Activated CD8-positive, alpha-beta memory T cell treated with anti-CD3 and anti-CD28 coated beads, Interleukin-2, amount 10 ng/mL, durations not matched to agents 7 days and 5 days (primary cell): ENCODE measurements at regions not wholly inside any gene's neighbourhood (a gene's known extent, or its start where the extent isn't known, plus 50 kb on each side); places are given as distances from the start of the nearest gene placed in this dataset.

Experiments used
- ATAC-seq: fragments of 150-1000 bp; cut with Tn5 transposase; one replicate; pipeline ENCODE4 v1.10.0; 2021; ENCODE audit warnings: moderate library complexity
- CTCF ChIA-PET: fragments of 350-600 bp; sonication (Branson Sonifier 250); formaldehyde crosslinking; loops from one replicate; lab custom pipeline; 2021; ENCODE audit warnings: antibody characterized with exemption; lab: Charles Lee
- DNase-seq: peaks from one replicate; pipeline ENCODE4 v3.0.0-alpha.2; 2020
- H3K27ac Mint-ChIP-seq: one replicate; pipeline ENCODE4 v1.8.0; 2021; ENCODE audit warnings: mild to moderate bottlenecking, mixed read lengths
- H3K27me3 Mint-ChIP-seq: one replicate; pipeline ENCODE4 v1.8.0; 2021; ENCODE audit warnings: mixed read lengths
- H3K36me3 Mint-ChIP-seq: one replicate; pipeline ENCODE4 v1.8.0; 2021; ENCODE audit warnings: mild to moderate bottlenecking, mixed read lengths
- H3K4me1 Mint-ChIP-seq: one replicate; pipeline ENCODE4 v1.8.0; 2021; ENCODE audit warnings: mixed read lengths
- H3K4me3 Mint-ChIP-seq: one replicate; pipeline ENCODE4 v1.8.0; 2021; ENCODE audit warnings: mild to moderate bottlenecking, moderate library complexity, mixed read lengths
- H3K9me3 Mint-ChIP-seq: one replicate; pipeline ENCODE4 v1.8.0; 2022; ENCODE audit warnings: low read depth, mixed read lengths

GRCh38 chr1:4353090-4353856 lies 301.1 kb upstream of the AJAP1 start:
- Mint-ChIP-seq H3K4me1 (no peaks in the 10 kb centered on the region), H3K4me3 (no peak overlapping the region), H3K36me3 (no peaks in the 10 kb centered on the region), H3K27ac (no peak overlapping the region), H3K9me3 (no peaks in the 10 kb centered on the region), H3K27me3 (no peaks in the 10 kb centered on the region)
- DNase-seq (no peak), ATAC-seq (no peak)
- CTCF ChIA-PET, result no interaction called here

DNA sequence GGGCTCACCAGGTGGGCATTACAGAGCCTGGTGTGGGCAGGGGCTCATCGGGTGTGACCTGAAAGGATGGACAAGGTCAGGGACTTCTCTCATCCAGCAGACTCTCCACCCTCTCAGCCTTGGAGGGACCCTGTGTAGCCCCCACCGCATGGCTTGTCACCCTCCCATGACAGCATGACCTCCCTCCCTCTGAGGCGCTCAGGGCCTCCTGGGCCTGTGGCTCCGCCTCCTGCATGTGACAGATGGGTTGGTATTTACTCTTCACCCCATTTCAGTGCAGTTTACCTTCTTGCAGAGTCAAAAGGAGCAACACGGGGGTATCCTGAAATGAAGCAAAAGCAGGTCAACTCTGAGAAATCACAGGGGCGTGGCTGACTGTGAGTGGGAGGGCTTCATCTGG lies 298.6 kb upstream of the AJAP1 start:
- Mint-ChIP-seq H3K27ac (no peak overlapping the region), H3K36me3 (no peaks in the 10 kb centered on the region), H3K4me3 (no peak overlapping the region), H3K27me3 (no peaks in the 10 kb centered on the region), H3K9me3 (no peaks in the 10 kb centered on the region), H3K4me1 (no peaks in the 10 kb centered on the region)
- DNase-seq, result no peak
- ATAC-seq, result no peak
- CTCF ChIA-PET, result no interaction called here

DNA sequence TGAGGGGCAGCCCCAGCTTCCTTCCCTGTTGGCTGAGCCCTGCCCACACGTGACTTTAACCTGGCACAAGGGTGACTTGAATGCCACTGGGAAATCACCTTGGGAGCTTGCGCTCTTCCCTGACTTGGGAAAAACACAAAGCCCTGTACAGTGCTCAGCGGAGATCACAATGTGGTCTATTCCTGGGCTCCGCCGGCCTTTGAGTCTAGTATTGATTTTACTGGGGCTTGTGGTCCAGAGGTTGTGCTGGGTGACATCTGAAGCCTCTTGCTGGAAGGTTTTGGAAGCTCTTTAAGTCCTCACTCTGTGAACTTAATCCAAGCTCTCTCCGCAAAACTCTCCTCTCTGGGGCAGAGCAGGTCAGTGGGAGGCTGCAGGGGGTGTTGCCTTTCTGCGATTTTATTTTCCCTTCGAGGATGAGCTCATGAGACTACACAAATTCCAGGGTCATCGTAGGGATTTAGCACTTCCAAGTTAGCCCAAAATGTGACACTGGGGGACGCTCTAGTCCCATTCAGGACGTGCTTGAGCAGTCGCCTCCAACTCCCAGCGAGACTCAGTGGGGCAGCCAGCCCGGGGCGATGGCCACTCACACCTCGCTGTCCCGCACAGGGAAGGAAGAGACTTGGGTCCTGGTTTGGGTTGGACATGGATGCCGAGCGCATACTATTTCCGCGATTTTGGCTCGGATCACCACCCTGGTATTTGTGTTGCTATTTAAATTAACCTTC lies 291.9 kb upstream of the AJAP1 start:
- H3K27ac Mint-ChIP-seq, result no peak overlapping the region
- H3K9me3 Mint-ChIP-seq, result no peaks in the 10 kb centered on the region
- H3K4me1 Mint-ChIP-seq, result no peaks in the 10 kb centered on the region
- CTCF ChIA-PET, result no interaction called here
- H3K27me3 Mint-ChIP-seq, result no peaks in the 10 kb centered on the region
- H3K4me3 Mint-ChIP-seq, result no peak overlapping the region
- ATAC-seq (no peak), DNase-seq (no peak)
- no peaks in the 10 kb centered on the region for H3K36me3 Mint-ChIP-seq

- H3K9me3 Mint-ChIP-seq, result no peaks in the 10 kb centered on the region
- CTCF ChIA-PET, result no interaction called here
- H3K27me3 Mint-ChIP-seq, result no peaks in the 10 kb centered on the region
- no peak for DNase-seq
- no peaks in the 10 kb centered on the region for H3K36me3 Mint-ChIP-seq
- H3K27ac Mint-ChIP-seq, result no peak overlapping the region
- no peak overlapping the region for H3K4me3 Mint-ChIP-seq
- no peak for ATAC-seq
- H3K4me1 Mint-ChIP-seq, result no peaks in the 10 kb centered on the region
These were observed 288.3 kb upstream of the AJAP1 start for GRCh38 chr1:4366091-4366490.

- DNase-seq, result no peak
- no peak for ATAC-seq
- H3K27ac Mint-ChIP-seq, result no peak overlapping the region
- no peak overlapping the region for H3K4me3 Mint-ChIP-seq
- CTCF ChIA-PET, result no interaction called here
- H3K4me1 Mint-ChIP-seq, result no peaks in the 10 kb centered on the region
- H3K27me3 Mint-ChIP-seq, result no peaks in the 10 kb centered on the region
- no peaks in the 10 kb centered on the region for H3K9me3 Mint-ChIP-seq
- no peaks in the 10 kb centered on the region for H3K36me3 Mint-ChIP-seq
These were observed 287.1 kb upstream of the AJAP1 start for GRCh38 chr1:4367230-4367777.

DNA sequence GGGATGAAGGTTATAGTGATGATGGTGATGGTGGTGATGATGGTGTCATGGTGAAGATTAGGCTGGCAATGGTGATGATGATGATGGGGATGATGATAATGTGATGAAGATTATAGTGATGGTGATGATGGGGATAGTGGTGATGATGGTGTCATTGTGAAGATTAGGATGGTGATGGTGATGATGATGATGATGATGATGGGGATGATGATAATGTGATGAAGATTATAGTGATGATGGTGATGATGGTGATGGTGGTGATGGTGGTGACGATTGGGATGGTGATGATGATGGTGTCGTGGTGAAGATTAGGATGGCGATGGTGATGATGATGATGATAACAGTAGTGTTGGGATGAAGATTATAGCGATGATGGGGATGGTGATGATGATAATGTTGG lies 285.1 kb upstream of the AJAP1 start:
- no peak overlapping the region for H3K27ac Mint-ChIP-seq
- CTCF ChIA-PET, result no interaction called here
- DNase-seq (no peak), ATAC-seq (no peak)
- H3K9me3 Mint-ChIP-seq, result no peaks in the 10 kb centered on the region
- H3K27me3 Mint-ChIP-seq, result no peaks in the 10 kb centered on the region
- H3K4me1 Mint-ChIP-seq, result no peaks in the 10 kb centered on the region
- no peak overlapping the region for H3K4me3 Mint-ChIP-seq
- no peaks in the 10 kb centered on the region for H3K36me3 Mint-ChIP-seq

DNA sequence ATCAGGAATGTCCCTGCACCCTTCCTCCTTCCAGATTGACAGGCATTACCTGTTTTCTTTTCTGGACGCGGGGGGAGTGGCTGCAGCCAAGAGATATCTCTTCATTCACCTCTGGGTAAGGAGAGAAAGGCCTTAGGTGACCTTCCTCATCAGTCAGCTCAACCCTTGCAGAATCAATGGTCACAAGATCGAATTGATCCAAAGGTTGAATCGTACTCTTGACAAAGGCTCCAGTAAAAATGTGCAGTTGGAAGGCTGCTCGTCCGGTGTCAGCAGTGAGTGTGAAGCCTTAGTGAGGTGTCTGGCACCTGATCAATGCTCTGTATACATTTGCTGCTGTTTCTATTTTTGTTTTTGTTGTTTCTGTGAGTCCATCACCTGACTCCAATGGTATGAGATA lies 282.6 kb upstream of the AJAP1 start:
- H3K36me3 Mint-ChIP-seq, result no peaks in the 10 kb centered on the region
- H3K4me3 Mint-ChIP-seq, result no peak overlapping the region
- CTCF ChIA-PET, result no interaction called here
- H3K27ac Mint-ChIP-seq, result no peak overlapping the region
- no peak for DNase-seq
- H3K9me3 Mint-ChIP-seq, result no peaks in the 10 kb centered on the region
- H3K4me1 Mint-ChIP-seq, result no peaks in the 10 kb centered on the region
- H3K27me3 Mint-ChIP-seq, result no peaks in the 10 kb centered on the region
- no peak for ATAC-seq

DNA sequence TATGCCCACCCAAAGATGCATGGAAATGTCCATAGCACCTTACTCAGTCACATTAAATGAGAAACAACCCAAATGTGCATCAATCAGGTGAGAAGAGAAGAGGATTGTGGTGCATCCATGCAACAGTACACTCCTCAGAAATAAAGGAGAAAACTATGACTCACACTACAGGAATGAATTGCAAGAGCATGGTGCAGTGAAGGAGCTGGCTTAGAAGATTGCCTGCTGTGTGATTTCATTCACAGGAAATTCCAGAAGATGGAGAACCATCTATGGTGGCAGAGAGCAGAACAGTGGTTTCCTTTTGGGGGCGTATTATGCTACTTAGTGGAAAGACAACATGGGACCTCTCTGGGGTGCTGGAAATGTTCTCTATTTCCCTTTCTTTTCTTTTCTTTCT lies 278.6 kb upstream of the AJAP1 start:
- Mint-ChIP-seq H3K27me3 (no peaks in the 10 kb centered on the region), H3K36me3 (no peaks in the 10 kb centered on the region), H3K4me1 (peaks cover 8% of the 10 kb centered on the region), H3K27ac (no peak overlapping the region), H3K4me3 (no peak overlapping the region), H3K9me3 (no peaks in the 10 kb centered on the region)
- CTCF ChIA-PET, result no interaction called here
- ATAC-seq (no peak), DNase-seq (no peak)

DNA sequence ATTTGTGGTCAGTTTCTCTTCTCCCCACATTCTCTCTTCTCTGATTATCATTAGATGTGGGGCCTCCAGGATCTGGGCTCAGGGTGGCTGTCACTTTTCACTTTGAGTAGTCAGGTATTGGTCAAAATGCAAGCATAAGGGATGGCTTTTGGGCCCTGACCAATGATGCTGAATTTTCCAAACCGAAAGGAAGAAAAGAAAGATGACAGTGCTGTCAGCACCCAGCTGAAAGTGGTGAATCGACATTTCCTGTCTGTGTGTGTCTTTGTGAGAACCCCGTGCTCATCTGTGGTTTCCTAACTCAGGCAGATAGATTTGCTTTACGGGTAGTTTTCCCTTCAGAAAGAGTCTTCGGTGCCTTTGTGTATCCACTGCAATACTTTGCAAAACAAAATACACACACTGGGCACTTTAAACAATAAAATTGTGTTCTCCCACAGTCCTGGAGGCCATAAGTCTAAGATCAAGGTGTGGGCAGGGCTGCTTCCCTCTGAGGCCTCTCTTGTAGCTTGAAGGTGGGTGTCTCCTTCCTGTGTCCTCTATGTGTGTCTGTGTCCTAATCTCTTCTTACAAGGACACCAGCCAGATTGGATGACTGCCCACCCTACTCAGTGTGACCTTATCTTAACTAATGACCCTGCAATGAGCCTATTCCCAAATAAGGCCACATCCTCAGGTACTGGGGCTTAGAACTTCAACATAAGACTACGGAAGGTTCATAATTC lies 274.8 kb upstream of the AJAP1 start:
- DNase-seq (peak; percentile 41), ATAC-seq (peak; percentile 39)
- Mint-ChIP-seq H3K27me3 (no peaks in the 10 kb centered on the region), H3K4me1 (peaks cover 8% of the 10 kb centered on the region), H3K27ac (peak overlapping the region; percentile 11), H3K36me3 (no peaks in the 10 kb centered on the region), H3K4me3 (no peak overlapping the region), H3K9me3 (peaks cover 10% of the 10 kb centered on the region)
- CTCF ChIA-PET, result no interaction called here

DNA sequence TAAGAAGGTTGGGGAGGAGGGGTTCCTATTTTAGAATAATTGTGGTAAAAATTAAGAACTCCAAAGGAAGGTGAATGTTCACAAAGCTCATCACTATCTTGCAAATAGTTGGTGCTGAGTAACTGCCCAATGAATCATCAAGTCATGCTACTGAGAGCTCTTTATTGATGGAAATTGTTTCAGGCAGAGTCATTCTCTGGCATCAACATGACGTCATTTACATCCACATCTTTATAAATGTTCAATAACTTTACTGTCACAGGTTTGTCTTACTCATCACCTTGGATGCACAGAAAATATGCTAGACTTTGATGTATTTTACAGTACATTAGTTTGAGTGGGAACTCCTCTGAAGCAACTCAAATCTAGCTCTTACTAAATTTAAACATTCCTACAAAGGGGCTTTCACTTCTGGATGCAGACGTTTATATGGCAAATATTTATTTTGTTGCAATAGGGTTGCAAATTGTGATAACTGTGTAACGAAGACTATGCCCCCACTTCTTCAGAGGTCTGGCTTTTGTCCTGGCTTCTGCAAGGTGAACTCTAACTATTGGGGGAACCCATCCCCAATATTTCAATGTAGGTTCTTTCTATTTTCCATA lies 273.7 kb upstream of the AJAP1 start:
- DNase-seq (no peak), ATAC-seq (no peak)
- Mint-ChIP-seq H3K4me1 (peaks cover 8% of the 10 kb centered on the region), H3K27me3 (no peaks in the 10 kb centered on the region), H3K27ac (no peak overlapping the region), H3K9me3 (peaks cover 10% of the 10 kb centered on the region), H3K36me3 (no peaks in the 10 kb centered on the region), H3K4me3 (no peak overlapping the region)
- CTCF ChIA-PET, result no interaction called here

- no peak overlapping the region for H3K27ac Mint-ChIP-seq
- CTCF ChIA-PET, result no interaction called here
- H3K9me3 Mint-ChIP-seq, result no peaks in the 10 kb centered on the region
- no peaks in the 10 kb centered on the region for H3K36me3 Mint-ChIP-seq
- DNase-seq (no peak), ATAC-seq (no peak)
- no peaks in the 10 kb centered on the region for H3K27me3 Mint-ChIP-seq
- no peaks in the 10 kb centered on the region for H3K4me1 Mint-ChIP-seq
- no peak overlapping the region for H3K4me3 Mint-ChIP-seq
These were observed 261.2 kb upstream of the AJAP1 start for GRCh38 chr1:4393191-4393590.

DNA sequence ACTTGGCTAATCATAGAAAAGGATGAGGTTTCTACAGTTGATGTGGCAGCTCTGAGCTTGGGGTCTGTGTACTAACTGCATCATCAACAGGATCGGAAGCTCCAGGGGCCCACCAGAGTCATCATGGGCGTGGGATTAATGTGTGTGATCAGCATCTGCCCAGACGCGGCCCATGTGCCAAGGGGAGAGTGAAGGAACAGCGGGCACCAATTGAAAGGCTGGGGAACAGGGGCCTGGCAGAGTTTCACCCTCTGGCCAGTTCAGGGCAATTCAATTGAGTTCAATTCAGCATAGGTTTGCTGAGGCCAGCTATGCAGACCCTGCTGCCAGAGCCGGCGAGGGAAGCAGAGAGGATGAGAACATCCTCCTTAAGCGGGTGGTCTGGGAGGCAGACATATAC lies 260.0 kb upstream of the AJAP1 start:
- CTCF ChIA-PET, result no interaction called here
- no peaks in the 10 kb centered on the region for H3K27me3 Mint-ChIP-seq
- H3K4me1 Mint-ChIP-seq, result no peaks in the 10 kb centered on the region
- H3K27ac Mint-ChIP-seq, result no peak overlapping the region
- no peaks in the 10 kb centered on the region for H3K9me3 Mint-ChIP-seq
- ATAC-seq (no peak), DNase-seq (no peak)
- H3K4me3 Mint-ChIP-seq, result no peak overlapping the region
- no peaks in the 10 kb centered on the region for H3K36me3 Mint-ChIP-seq

DNA sequence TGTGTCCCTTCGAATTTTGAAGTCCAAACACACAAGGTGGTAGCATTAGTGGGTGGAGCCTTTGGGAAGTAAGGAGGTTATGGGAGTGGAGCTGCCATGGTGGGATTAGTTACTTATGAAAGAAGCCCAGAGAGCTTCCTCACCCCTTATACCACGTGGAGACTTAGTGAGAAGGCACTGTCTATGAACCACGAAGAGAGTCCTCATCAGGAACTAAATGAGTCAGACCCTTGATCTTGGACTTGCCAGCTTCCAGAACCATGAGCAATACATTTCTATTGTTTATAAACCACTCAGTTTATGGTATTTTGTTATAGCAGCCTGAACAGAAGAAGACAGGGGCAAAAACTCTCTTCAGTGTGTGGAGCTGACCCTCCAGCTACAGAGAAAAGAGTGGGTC lies 259.3 kb upstream of the AJAP1 start:
- no peak for DNase-seq
- Mint-ChIP-seq H3K36me3 (no peaks in the 10 kb centered on the region), H3K4me3 (no peak overlapping the region), H3K27ac (no peak overlapping the region), H3K27me3 (no peaks in the 10 kb centered on the region), H3K9me3 (no peaks in the 10 kb centered on the region), H3K4me1 (no peaks in the 10 kb centered on the region)
- ATAC-seq, result no peak
- CTCF ChIA-PET, result no interaction called here
